ENCODE measurements at regions not wholly inside any gene's neighbourhood (a gene's known extent, or its start where the extent isn't known, plus 50 kb on each side); places are given as distances from the start of the nearest gene placed in this dataset.

- H3K9me3 ChIP-seq (ENCODE audit: control insufficient read depth, low read length), result no peaks in the 10 kb centered on the region
- no peak overlapping the region for H3K4me3 ChIP-seq (ENCODE audit: insufficient read depth, low read depth, low read length)
- WGBS, 2 experiments, result 88 to 92% methylated on average over 10 to 11 of the region's 11 CpGs
- H3K27ac ChIP-seq (ENCODE audit: insufficient read depth, low read depth, low read length, poor library complexity, severe bottlenecking), result no peak overlapping the region
- H3K4me1 ChIP-seq (ENCODE audit: control insufficient read depth, insufficient read depth, low read length), result peaks cover 5% of the 10 kb centered on the region
- H3K27me3 ChIP-seq (ENCODE audit: control insufficient read depth, insufficient read depth, low read length, poor library complexity, severe bottlenecking), result no peaks in the 10 kb centered on the region
- H3K36me3 ChIP-seq (ENCODE audit: control insufficient read depth, insufficient read depth, low read length), result no peaks in the 10 kb centered on the region
Observed at GRCh38 chr5:124253203-124253810, 493.1 kb downstream of the ZNF608 start.

- H3K4me3 ChIP-seq (ENCODE audit: insufficient read depth, low read depth, low read length), result no peak overlapping the region
- no peaks in the 10 kb centered on the region for H3K9me3 ChIP-seq (ENCODE audit: control insufficient read depth, low read length)
- peaks cover 5% of the 10 kb centered on the region for H3K4me1 ChIP-seq (ENCODE audit: control insufficient read depth, insufficient read depth, low read length)
- WGBS, 2 experiments, result 50 to 93% methylated on average over 1 of the region's 1 CpG
- H3K27ac ChIP-seq (ENCODE audit: insufficient read depth, low read depth, low read length, poor library complexity, severe bottlenecking), result no peak overlapping the region
- no peaks in the 10 kb centered on the region for H3K27me3 ChIP-seq (ENCODE audit: control insufficient read depth, insufficient read depth, low read length, poor library complexity, severe bottlenecking)
- H3K36me3 ChIP-seq (ENCODE audit: control insufficient read depth, insufficient read depth, low read length), result no peaks in the 10 kb centered on the region
Observed at GRCh38 chr5:124252747-124253146, 493.7 kb downstream of the ZNF608 start.

GRCh38 chr5:124252191-124252638, 494.2 kb downstream of the ZNF608 start:
- no peaks in the 10 kb centered on the region for H3K27me3 ChIP-seq (ENCODE audit: control insufficient read depth, insufficient read depth, low read length, poor library complexity, severe bottlenecking)
- WGBS, 2 experiments, result 8 to 17% methylated on average over 2 of the region's 2 CpGs
- no peak overlapping the region for H3K4me3 ChIP-seq (ENCODE audit: insufficient read depth, low read depth, low read length)
- H3K4me1 ChIP-seq (ENCODE audit: control insufficient read depth, insufficient read depth, low read length), result peaks cover 5% of the 10 kb centered on the region
- H3K27ac ChIP-seq (ENCODE audit: insufficient read depth, low read depth, low read length, poor library complexity, severe bottlenecking), result no peak overlapping the region
- H3K36me3 ChIP-seq (ENCODE audit: control insufficient read depth, insufficient read depth, low read length), result no peaks in the 10 kb centered on the region
- peaks cover 2% of the 10 kb centered on the region for H3K9me3 ChIP-seq (ENCODE audit: control insufficient read depth, low read length)

- H3K27ac ChIP-seq (ENCODE audit: insufficient read depth, low read depth, low read length, poor library complexity, severe bottlenecking), result no peak overlapping the region
- peaks cover 11% of the 10 kb centered on the region for H3K9me3 ChIP-seq (ENCODE audit: control insufficient read depth, low read length)
- H3K27me3 ChIP-seq (ENCODE audit: control insufficient read depth, insufficient read depth, low read length, poor library complexity, severe bottlenecking), result no peaks in the 10 kb centered on the region
Observed at GRCh38 chr5:124245276-124245675, 501.2 kb downstream of the ZNF608 start.

GRCh38 chr5:124240732-124241131, 505.7 kb downstream of the ZNF608 start:
- WGBS, 2 experiments, result 78 to 100% methylated on average over 1 of the region's 1 CpG
- H3K27me3 ChIP-seq (ENCODE audit: control insufficient read depth, insufficient read depth, low read length, poor library complexity, severe bottlenecking), result no peaks in the 10 kb centered on the region
- H3K36me3 ChIP-seq (ENCODE audit: control insufficient read depth, insufficient read depth, low read length), result no peaks in the 10 kb centered on the region
- no peak overlapping the region for H3K4me3 ChIP-seq (ENCODE audit: insufficient read depth, low read depth, low read length)
- H3K4me1 ChIP-seq (ENCODE audit: control insufficient read depth, insufficient read depth, low read length), result peaks cover 7% of the 10 kb centered on the region
- H3K27ac ChIP-seq (ENCODE audit: insufficient read depth, low read depth, low read length, poor library complexity, severe bottlenecking), result no peak overlapping the region
- H3K9me3 ChIP-seq (ENCODE audit: control insufficient read depth, low read length), result peaks cover 9% of the 10 kb centered on the region

More at GRCh38 chr5:124245276-124245675, 501.2 kb downstream of the ZNF608 start:
- no peaks in the 10 kb centered on the region for H3K4me1 ChIP-seq (ENCODE audit: control insufficient read depth, insufficient read depth, low read length)
- no peaks in the 10 kb centered on the region for H3K36me3 ChIP-seq (ENCODE audit: control insufficient read depth, insufficient read depth, low read length)
- no peak overlapping the region for H3K4me3 ChIP-seq (ENCODE audit: insufficient read depth, low read depth, low read length)

GRCh38 chr5:124239572-124239971, 506.9 kb downstream of the ZNF608 start:
- peaks cover 8% of the 10 kb centered on the region for H3K4me1 ChIP-seq (ENCODE audit: control insufficient read depth, insufficient read depth, low read length)
- no peaks in the 10 kb centered on the region for H3K36me3 ChIP-seq (ENCODE audit: control insufficient read depth, insufficient read depth, low read length)
- no peak overlapping the region for H3K27ac ChIP-seq (ENCODE audit: insufficient read depth, low read depth, low read length, poor library complexity, severe bottlenecking)
- 98% methylated on average over 3 of the region's 3 CpGs for WGBS, 2 experiments
- no peak overlapping the region for H3K4me3 ChIP-seq (ENCODE audit: insufficient read depth, low read depth, low read length)
- peaks cover 3% of the 10 kb centered on the region for H3K9me3 ChIP-seq (ENCODE audit: control insufficient read depth, low read length)
- H3K27me3 ChIP-seq (ENCODE audit: control insufficient read depth, insufficient read depth, low read length, poor library complexity, severe bottlenecking), result no peaks in the 10 kb centered on the region

- H3K9me3 ChIP-seq (ENCODE audit: control insufficient read depth, low read length), result no peaks in the 10 kb centered on the region
- H3K4me1 ChIP-seq (ENCODE audit: control insufficient read depth, insufficient read depth, low read length), result peaks cover 8% of the 10 kb centered on the region
- H3K36me3 ChIP-seq (ENCODE audit: control insufficient read depth, insufficient read depth, low read length), result no peaks in the 10 kb centered on the region
- 96% methylated on average over 6 of the region's 6 CpGs for WGBS, 2 experiments
- no peak overlapping the region for H3K4me3 ChIP-seq (ENCODE audit: insufficient read depth, low read depth, low read length)
- no peaks in the 10 kb centered on the region for H3K27me3 ChIP-seq (ENCODE audit: control insufficient read depth, insufficient read depth, low read length, poor library complexity, severe bottlenecking)
- no peak overlapping the region for H3K27ac ChIP-seq (ENCODE audit: insufficient read depth, low read depth, low read length, poor library complexity, severe bottlenecking)
Observed at GRCh38 chr5:124238350-124238749, 508.1 kb downstream of the ZNF608 start.

- Histone ChIP-seq H3K27ac (ENCODE audit: insufficient read depth, low read depth, low read length, poor library complexity, severe bottlenecking) (no peak overlapping the region), H3K4me1 (ENCODE audit: control insufficient read depth, insufficient read depth, low read length) (peaks cover 8% of the 10 kb centered on the region)
- 92% methylated on average over 1 of the region's 1 CpG; no CpG with 5 or more reads in 1 of the 2 experiments for WGBS, 2 experiments
Observed at GRCh38 chr5:124237206-124237695, 509.2 kb downstream of the ZNF608 start.

GRCh38 chr5:124236361-124237205, 509.9 kb downstream of the ZNF608 start:
- Histone ChIP-seq H3K9me3 (ENCODE audit: control insufficient read depth, low read length) (no peaks in the 10 kb centered on the region), H3K4me3 (ENCODE audit: insufficient read depth, low read depth, low read length) (no peak overlapping the region), H3K27me3 (ENCODE audit: control insufficient read depth, insufficient read depth, low read length, poor library complexity, severe bottlenecking) (no peaks in the 10 kb centered on the region), H3K4me1 (ENCODE audit: control insufficient read depth, insufficient read depth, low read length) (peaks cover 8% of the 10 kb centered on the region), H3K36me3 (ENCODE audit: control insufficient read depth, insufficient read depth, low read length) (no peaks in the 10 kb centered on the region), H3K27ac (ENCODE audit: insufficient read depth, low read depth, low read length, poor library complexity, severe bottlenecking) (no peak overlapping the region)
- WGBS, 2 experiments, result 91 to 95% methylated on average over 3 of the region's 3 CpGs

More at GRCh38 chr5:124237206-124237695, 509.2 kb downstream of the ZNF608 start:
- H3K9me3 ChIP-seq (ENCODE audit: control insufficient read depth, low read length), result no peaks in the 10 kb centered on the region
- H3K27me3 ChIP-seq (ENCODE audit: control insufficient read depth, insufficient read depth, low read length, poor library complexity, severe bottlenecking), result no peaks in the 10 kb centered on the region
- no peaks in the 10 kb centered on the region for H3K36me3 ChIP-seq (ENCODE audit: control insufficient read depth, insufficient read depth, low read length)
- H3K4me3 ChIP-seq (ENCODE audit: insufficient read depth, low read depth, low read length), result no peak overlapping the region

- Histone ChIP-seq H3K36me3 (ENCODE audit: control insufficient read depth, insufficient read depth, low read length) (no peaks in the 10 kb centered on the region), H3K9me3 (ENCODE audit: control insufficient read depth, low read length) (no peaks in the 10 kb centered on the region), H3K27me3 (ENCODE audit: control insufficient read depth, insufficient read depth, low read length, poor library complexity, severe bottlenecking) (no peaks in the 10 kb centered on the region), H3K4me3 (ENCODE audit: insufficient read depth, low read depth, low read length) (no peak overlapping the region), H3K4me1 (ENCODE audit: control insufficient read depth, insufficient read depth, low read length) (peaks cover 8% of the 10 kb centered on the region), H3K27ac (ENCODE audit: insufficient read depth, low read depth, low read length, poor library complexity, severe bottlenecking) (no peak overlapping the region)
- WGBS, 2 experiments, result 0 to 22% methylated on average over 1 to 4 of the region's 6 CpGs
Observed at GRCh38 chr5:124235576-124235975, 510.9 kb downstream of the ZNF608 start.

Data from ectodermal cell (in vitro differentiated cells).